Caco-2 (cell line): ENCODE measurements at regions not wholly inside any gene's neighbourhood (a gene's known extent, or its start where the extent isn't known, plus 50 kb on each side); places are given as distances from the start of the nearest gene placed in this dataset.

Experiments used
- BruUV-seq: library from RNA; stranded (reverse); fragments of 400-500 nt; replicated peaks from 2 replicates; lab custom pipeline; 2021; lab: Mats Ljungman, UMichigan
- CTCF ChIA-PET: fragments of 300-600 bp; sonication (Branson Sonifier 250); formaldehyde crosslinking; loops from one replicate; lab custom pipeline; 2022; ENCODE audit warnings: antibody characterized with exemption; lab: Charles Lee
- POLR2A ChIA-PET: fragments of 300-600 bp; sonication (Branson Sonifier 250); formaldehyde crosslinking; loops from one replicate; lab custom pipeline; 2022; ENCODE audit warnings: antibody characterized with exemption; lab: Charles Lee
- DNase-seq, 2 experiments: peaks; one replicate each; pipeline versions ENCODE4 v3.0.0 to v3.0.0-alpha.2; 2020 to 2022
- H3K27me3 ChIP-seq: replicated peaks from 2 replicates; pipeline ENCODE4 v1.6.0; 2011; ENCODE audit warnings: low read length; ENCODE audit not compliant: control insufficient read depth, insufficient read depth
- H3K36me3 ChIP-seq: 2 replicates; pipeline ENCODE4 v1.5.1; 2011; ENCODE audit warnings: low read length; ENCODE audit not compliant: control insufficient read depth, insufficient read depth
- H3K4me1 ChIP-seq: fragments of 250-450 bp; sonication (Bioruptor Pico); 2 replicates; pipeline ENCODE4 v1.5.1; 2020; ENCODE audit warnings: mild to moderate bottlenecking
- H3K4me3 ChIP-seq: 2 replicates; pipeline ENCODE4 v1.5.1; 2011; ENCODE audit warnings: low read depth, mild to moderate bottlenecking, control low read depth, low read length
- H3K9me3 ChIP-seq: fragments of 250-450 bp; sonication (Bioruptor Pico); 2 replicates; pipeline ENCODE4 v1.5.1; 2020; ENCODE audit warnings: mild to moderate bottlenecking, moderate library complexity
- H3K27ac Mint-ChIP-seq: one replicate; pipeline ENCODE4 v1.8.0; 2022; ENCODE audit warnings: mixed read lengths; ENCODE audit not compliant: unreplicated experiment
- H3K27me3 Mint-ChIP-seq: one replicate; pipeline ENCODE4 v1.8.0; 2022; ENCODE audit warnings: mixed read lengths; ENCODE audit not compliant: insufficient read depth, unreplicated experiment
- H3K36me3 Mint-ChIP-seq: one replicate; pipeline ENCODE4 v1.8.0; 2022; ENCODE audit warnings: mild to moderate bottlenecking, mixed read lengths; ENCODE audit not compliant: insufficient read depth, unreplicated experiment
- H3K4me1 Mint-ChIP-seq: one replicate; pipeline ENCODE4 v1.8.0; 2022; ENCODE audit warnings: low read depth, mixed read lengths; ENCODE audit not compliant: unreplicated experiment
- H3K4me3 Mint-ChIP-seq: one replicate; pipeline ENCODE4 v1.8.0; 2022; ENCODE audit warnings: mild to moderate bottlenecking, moderate library complexity, mixed read lengths; ENCODE audit not compliant: unreplicated experiment
- H3K9me3 Mint-ChIP-seq: one replicate; pipeline ENCODE4 v1.8.0; 2022; ENCODE audit warnings: mixed read lengths; ENCODE audit not compliant: unreplicated experiment
- intact Hi-C: fragments of 100-400 bp; cut with micrococcal nuclease; formaldehyde crosslinking; loops from one replicate; pipeline ENCODE4 v1.10.0; 2022; ENCODE audit not compliant: unreplicated experiment
- TF ChIP-seq, protein P1 (sequence below), 2 experiments: fragments of 200-600 bp in 1 of 2; IDR thresholded peaks; 1 replicate in 1 of 2; 2 replicates in 1 of 2; pipeline versions ENCODE4 v1.5.1 to v1.8.0; 2011 to 2022; ENCODE audit warnings: antibody characterized with exemption in 1 of 2, control low read depth in 1 of 2, inconsistent platforms in 1 of 2, low read depth in 1 of 2, low read length in 1 of 2, mild to moderate bottlenecking in 1 of 2, moderate library complexity in 1 of 2; ENCODE audit not compliant: insufficient read depth in 1 of 2, severe bottlenecking in 1 of 2, unreplicated experiment in 1 of 2

DNA sequence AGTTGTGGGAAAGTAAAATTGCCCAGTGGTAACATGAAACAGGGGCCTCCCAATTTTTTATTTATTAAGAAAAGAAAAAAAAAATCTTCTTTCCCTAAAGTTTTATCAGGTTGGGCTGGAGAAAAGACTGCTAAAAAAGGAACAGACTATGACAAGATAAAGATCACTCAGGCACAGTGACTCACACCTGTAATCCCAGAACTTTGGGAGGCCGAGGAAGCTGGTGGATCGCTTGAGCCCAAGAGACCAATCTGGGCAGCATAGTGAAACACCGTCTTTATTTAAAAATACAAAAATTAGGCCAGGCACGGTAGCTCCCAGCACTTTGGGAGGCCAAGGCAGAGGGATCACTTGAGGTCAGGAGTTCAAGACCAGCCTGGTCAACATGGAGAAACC lies 312.5 kb downstream of the CETN3 start:
- CTCF ChIA-PET = interaction anchor here (1.0 kb wide), 1 partner anchor 64 kb away, joined by 3 read pairs; no protein-coding TSS in a partner anchor
- no peaks in the 10 kb centered on the region for H3K36me3 ChIP-seq
- H3K4me3 ChIP-seq = no peak overlapping the region
- Mint-ChIP-seq H3K36me3 (no peaks in the 10 kb centered on the region), H3K27me3 (no peaks in the 10 kb centered on the region), H3K4me3 (no peak overlapping the region), H3K9me3 (no peaks in the 10 kb centered on the region), H3K27ac (peak overlapping the region; percentile 85), H3K4me1 (peaks cover 31% of the 10 kb centered on the region)
- TF ChIP-seq, protein P1, sequence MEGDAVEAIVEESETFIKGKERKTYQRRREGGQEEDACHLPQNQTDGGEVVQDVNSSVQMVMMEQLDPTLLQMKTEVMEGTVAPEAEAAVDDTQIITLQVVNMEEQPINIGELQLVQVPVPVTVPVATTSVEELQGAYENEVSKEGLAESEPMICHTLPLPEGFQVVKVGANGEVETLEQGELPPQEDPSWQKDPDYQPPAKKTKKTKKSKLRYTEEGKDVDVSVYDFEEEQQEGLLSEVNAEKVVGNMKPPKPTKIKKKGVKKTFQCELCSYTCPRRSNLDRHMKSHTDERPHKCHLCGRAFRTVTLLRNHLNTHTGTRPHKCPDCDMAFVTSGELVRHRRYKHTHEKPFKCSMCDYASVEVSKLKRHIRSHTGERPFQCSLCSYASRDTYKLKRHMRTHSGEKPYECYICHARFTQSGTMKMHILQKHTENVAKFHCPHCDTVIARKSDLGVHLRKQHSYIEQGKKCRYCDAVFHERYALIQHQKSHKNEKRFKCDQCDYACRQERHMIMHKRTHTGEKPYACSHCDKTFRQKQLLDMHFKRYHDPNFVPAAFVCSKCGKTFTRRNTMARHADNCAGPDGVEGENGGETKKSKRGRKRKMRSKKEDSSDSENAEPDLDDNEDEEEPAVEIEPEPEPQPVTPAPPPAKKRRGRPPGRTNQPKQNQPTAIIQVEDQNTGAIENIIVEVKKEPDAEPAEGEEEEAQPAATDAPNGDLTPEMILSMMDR (IDR thresholded peaks at IDR 0.05; ENCODE audit: insufficient read depth in 1 of 2, low read depth in 1 of 2, low read length in 1 of 2, severe bottlenecking in 1 of 2, unreplicated experiment in 1 of 2) = no peak
- intact Hi-C loops = no loop called here
- POLR2A ChIA-PET = no interaction called here
- H3K27me3 ChIP-seq = no peaks in the 10 kb centered on the region
- H3K4me1 ChIP-seq = peaks cover 36% of the 10 kb centered on the region
- H3K9me3 ChIP-seq = no peaks in the 10 kb centered on the region
- DNase-seq = no peak
- BruUV-seq = TSS peak; percentile 73

DNA sequence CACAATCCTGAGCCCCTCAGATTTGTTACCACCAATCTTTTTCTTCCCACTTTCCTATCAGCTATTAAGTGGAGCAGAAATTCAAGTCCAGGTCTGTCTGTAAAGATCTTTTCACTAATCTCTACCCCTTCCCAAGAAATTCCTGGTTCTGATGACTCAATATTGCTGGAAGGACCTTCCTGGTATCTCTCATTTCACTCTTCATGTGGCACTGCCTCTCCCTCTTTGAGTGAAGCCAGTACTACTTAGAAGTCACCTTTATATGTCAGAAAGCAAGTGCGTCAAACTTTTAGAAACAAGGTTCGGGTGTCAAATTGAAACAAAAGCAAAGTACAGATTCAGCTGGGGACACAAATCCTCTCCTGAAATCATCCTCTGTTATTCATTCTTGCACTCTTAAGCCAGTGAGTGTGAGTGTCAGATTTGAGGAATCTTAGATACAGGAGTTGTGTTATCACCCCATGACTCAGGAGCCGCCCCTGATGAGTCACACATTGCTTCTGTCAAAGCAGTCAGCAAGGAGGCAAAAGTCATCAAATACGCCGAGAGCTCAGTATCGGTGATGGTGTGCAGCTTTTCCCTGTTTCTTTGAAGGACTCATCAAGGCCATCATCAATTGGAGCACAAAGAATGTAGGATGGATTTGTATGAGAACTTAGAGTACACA lies 313.0 kb downstream of the CETN3 start:
- no peaks in the 10 kb centered on the region for H3K36me3 Mint-ChIP-seq
- H3K27me3 Mint-ChIP-seq = no peaks in the 10 kb centered on the region
- intact Hi-C loops = no loop called here
- TF ChIP-seq, protein P1 (IDR thresholded peaks at IDR 0.05; ENCODE audit: insufficient read depth in 1 of 2, low read depth in 1 of 2, low read length in 1 of 2, severe bottlenecking in 1 of 2, unreplicated experiment in 1 of 2) = no peak
- no peak overlapping the region for H3K4me3 ChIP-seq
- peak overlapping the region; percentile 85 for H3K27ac Mint-ChIP-seq
- no peaks in the 10 kb centered on the region for H3K9me3 Mint-ChIP-seq
- H3K27me3 ChIP-seq = no peaks in the 10 kb centered on the region
- H3K36me3 ChIP-seq = no peaks in the 10 kb centered on the region
- H3K4me1 Mint-ChIP-seq = peaks cover 37% of the 10 kb centered on the region
- DNase-seq = peak; percentile 70 to 84
- H3K4me3 Mint-ChIP-seq = peak overlapping the region; percentile 31
- peaks cover 36% of the 10 kb centered on the region for H3K4me1 ChIP-seq
- POLR2A ChIA-PET = no interaction called here
- H3K9me3 ChIP-seq = no peaks in the 10 kb centered on the region
- TSS peak; percentile 64 for BruUV-seq
- CTCF ChIA-PET = interaction anchor here (1.0 kb wide), 1 partner anchor 65 kb away, joined by 3 read pairs; no protein-coding TSS in a partner anchor

DNA sequence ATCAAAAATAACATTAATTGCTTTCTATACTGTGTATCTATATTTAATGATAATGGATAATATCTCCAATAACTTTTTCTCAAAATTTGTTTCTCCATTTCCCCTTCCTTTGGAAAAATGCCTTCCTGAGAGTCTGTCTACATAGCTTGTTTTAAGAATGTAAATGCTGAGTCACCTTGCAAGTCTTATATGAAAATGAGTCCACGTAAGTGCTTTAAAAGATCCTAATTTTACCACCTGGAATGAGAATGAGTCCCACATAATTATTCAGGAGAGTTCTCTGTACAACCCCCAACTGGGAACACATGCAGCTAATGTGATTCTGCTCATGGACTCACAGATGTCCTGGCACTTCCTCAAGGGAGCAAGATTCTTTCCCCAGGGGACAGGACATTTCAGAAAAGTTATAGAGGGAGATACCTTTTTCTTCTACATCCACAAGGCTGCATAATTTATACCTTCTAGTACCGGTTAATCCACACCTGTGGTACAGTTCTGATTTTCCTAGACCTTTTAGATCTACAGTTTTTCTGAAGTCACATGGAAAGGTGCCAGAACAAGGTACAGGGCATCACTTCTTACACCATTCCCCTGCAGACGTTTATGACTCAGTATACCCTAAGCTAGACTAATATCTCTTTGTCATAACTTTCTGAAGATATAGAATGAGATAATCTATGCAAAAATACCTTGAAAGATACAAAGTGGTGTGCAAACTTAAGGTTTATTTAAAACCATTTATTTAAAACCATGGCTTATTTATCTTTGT lies 314.1 kb downstream of the CETN3 start:
- Mint-ChIP-seq H3K4me1 (peaks cover 42% of the 10 kb centered on the region), H3K9me3 (no peaks in the 10 kb centered on the region), H3K4me3 (no peak overlapping the region), H3K27me3 (no peaks in the 10 kb centered on the region), H3K36me3 (no peaks in the 10 kb centered on the region), H3K27ac (peak overlapping the region; percentile 51)
- ChIA-PET POLR2A (no interaction called here), CTCF (no interaction called here)
- DNase-seq = no peak
- no peaks in the 10 kb centered on the region for H3K27me3 ChIP-seq
- H3K9me3 ChIP-seq = no peaks in the 10 kb centered on the region
- TF ChIP-seq, protein P1 (IDR thresholded peaks at IDR 0.05; ENCODE audit: insufficient read depth in 1 of 2, low read depth in 1 of 2, low read length in 1 of 2, severe bottlenecking in 1 of 2, unreplicated experiment in 1 of 2) = no peak
- intact Hi-C loops = no loop called here
- H3K36me3 ChIP-seq = no peaks in the 10 kb centered on the region
- H3K4me1 ChIP-seq = peaks cover 36% of the 10 kb centered on the region
- no peak overlapping the region for H3K4me3 ChIP-seq
- no TSS peak for BruUV-seq
